GM10248 (cell line): ENCODE measurements at regions not wholly inside any gene's neighbourhood (a gene's known extent, or its start where the extent isn't known, plus 50 kb on each side); places are given as distances from the start of the nearest gene placed in this dataset.

Experiments
- CTCF ChIA-PET: fragments of 300-600 bp; sonication (Branson Sonifier 250); formaldehyde crosslinking; extraction: SDS; loops from one replicate; lab custom pipeline; 2021; ENCODE audit warnings: antibody characterized with exemption; lab: Yijun Ruan, JAX
- POLR2A ChIA-PET: fragments of 350-650 bp; sonication (Branson Sonifier 250); formaldehyde crosslinking; extraction: SDS; loops from one replicate; lab custom pipeline; 2020; ENCODE audit warnings: antibody characterized with exemption; lab: Yijun Ruan, JAX
- DNase-seq: peaks from one replicate; pipeline ENCODE4 v3.0.0; 2012; ENCODE audit errors: extremely low spot score
- CTCF ChIP-seq: IDR thresholded peaks from 2 replicates; pipeline ENCODE4 v1.5.1; 2012; ENCODE audit warnings: mild to moderate bottlenecking, low read depth; ENCODE audit errors: extremely low read depth, missing control alignments, control extremely low read depth

GRCh38 chr15:87287156-87287555 lies 969.4 kb downstream of the NTRK3 start:
- no peak for DNase-seq
- TF ChIP-seq CTCF = no peak
- ChIA-PET CTCF (no interaction called here), POLR2A (no interaction called here)

GRCh38 chr15:87269566-87269965 lies 987.0 kb downstream of the NTRK3 start:
- ChIA-PET POLR2A (no interaction called here), CTCF (no interaction called here)
- no peak for DNase-seq
- no peak for TF ChIP-seq CTCF

- POLR2A ChIA-PET = no interaction called here
- DNase-seq = no peak
- CTCF ChIA-PET = no interaction called here
- TF ChIP-seq CTCF = no peak
These were observed 987.9 kb downstream of the NTRK3 start for GRCh38 chr15:87268675-87269074.

- no peak for TF ChIP-seq CTCF
- ChIA-PET POLR2A (no interaction called here), CTCF (no interaction called here)
- no peak for DNase-seq
These were observed 988.7 kb downstream of the NTRK3 start for GRCh38 chr15:87267798-87268197.

GRCh38 chr15:87263871-87264270 lies 992.7 kb downstream of the NTRK3 start:
- TF ChIP-seq CTCF = no peak
- ChIA-PET POLR2A (no interaction called here), CTCF (no interaction called here)
- DNase-seq = no peak

- no peak for DNase-seq
- TF ChIP-seq CTCF = no peak
- ChIA-PET POLR2A (no interaction called here), CTCF (no interaction called here)
These were observed 993.2 kb downstream of the NTRK3 start for GRCh38 chr15:87263296-87263695.

GRCh38 chr15:87245592-87245991 lies 1010.9 kb downstream of the NTRK3 start:
- ChIA-PET CTCF (no interaction called here), POLR2A (no interaction called here)
- DNase-seq = no peak
- TF ChIP-seq CTCF = no peak
